Adrenal gland (tissue), 9 donors: ENCODE measurements at regions not wholly inside any gene's neighbourhood (a gene's known extent, or its start where the extent isn't known, plus 50 kb on each side); places are given as distances from the start of the nearest gene placed in this dataset.
"Not testable (repeated sequence)": the region's sequence is repeated elsewhere in the genome, so short reads cannot be mapped to it uniquely, and the experiment has no call there.

ENCODE experiments used
- DNase-seq, 7 donors: peaks; one replicate each; pipeline ENCODE4 v3.0.0-alpha.2; 2019 to 2020
- H3K27ac ChIP-seq, 5 donors: fragments of 200-600 bp; sonication (generic) in 4 of 5; 1 replicate in 3 of 5; 2 replicates in 2 of 5; pipeline versions ENCODE4 v1.5.1 to v1.8.0; 2016 to 2020; ENCODE audit warnings: mild to moderate bottlenecking in 1 of 5
- H3K27me3 ChIP-seq: fragments of 200-600 bp; 2 replicates; pipeline ENCODE4 v1.8.0; 2021
- H3K36me3 ChIP-seq, 2 donors: fragments of 200-600 bp; replicated peaks in 1 of 2; 1 replicate in 1 of 2; 2 replicates in 1 of 2; pipeline versions ENCODE4 v1.5.1 to v1.8.0; 2018 to 2022
- H3K4me1 ChIP-seq, 2 donors: fragments of 200-600 bp; replicated peaks in 1 of 2; 1 replicate in 1 of 2; 2 replicates in 1 of 2; pipeline versions ENCODE4 v1.5.1 to v1.8.0; 2018 to 2021
- H3K4me3 ChIP-seq, 4 donors: fragments of 200-600 bp; sonication (generic) in 3 of 4; one replicate each; pipeline ENCODE4 v1.5.1; 2016 to 2018
- H3K9me3 ChIP-seq, 3 donors: fragments of 200-600 bp; sonication (generic) in 1 of 3; replicated peaks in 1 of 3; 1 replicate in 2 of 3; 2 replicates in 1 of 3; pipeline versions ENCODE4 v1.5.1 to v1.8.0; 2016 to 2021
- CTCF ChIP-seq, 6 experiments: fragments of 450-650 bp in 4 of 6; fragments of 200-600 bp in 2 of 6; sonication (generic) in 1 of 6; IDR thresholded peaks; 1 replicate in 5 of 6; 2 replicates in 1 of 6; pipeline versions ENCODE4 v1.5.1 to v1.8.0; 2016 to 2021; ENCODE audit warnings: antibody characterized with exemption in 6 of 6, mild to moderate bottlenecking in 2 of 6, moderate library complexity in 1 of 6
- POLR2A ChIP-seq, 2 donors: fragments of 450-650 bp; IDR thresholded peaks; one replicate each; pipeline ENCODE4 v1.6.1; 2017; ENCODE audit warnings: antibody characterized with exemption in 2 of 2, mild to moderate bottlenecking in 2 of 2, moderate library complexity in 1 of 2
- WGBS, 4 donors: extraction: QIAGEN DNeasy Blood & Tissue Kit in 2 of 4; methylation state at CpG; one replicate each; pipeline versions ENCODE4 v1.1.5 to v1.1.7; 2013 to 2017; 5-methylcytosine and 5-hydroxymethylcytosine counted together
- intact Hi-C, 2 donors: fragments of 100-400 bp; cut with DNase I; formaldehyde crosslinking; loops; one replicate each; pipeline versions ENCODE4 v1.14.1 to v1.15.0; 2022 to 2023
- donor health status: healthy with polysubstance abuse.
- donor health status: Bipolar disorder and iron deficiency.
- donor health status: DM: yes; HTN: yes; CAD: no.
- donor health status: DM: no; HTN: no; CAD: no.
- donor health status: DM: no; HTN: no; CAD: no.

- H3K9me3 ChIP-seq = no peaks in the 10 kb centered on the region
- TF ChIP-seq CTCF (IDR thresholded peaks at IDR 0.05) (no peak), POLR2A (IDR thresholded peaks at IDR 0.05) (no peak)
- H3K4me3 ChIP-seq = no peak overlapping the region
- 77 to 88% (median 81%) methylated on average over 3 of the region's 3 CpGs for WGBS, 4 donors
- H3K27me3 ChIP-seq = no peaks in the 10 kb centered on the region
- H3K27ac ChIP-seq = no peak overlapping the region
- no peaks in the 10 kb centered on the region for H3K36me3 ChIP-seq
- intact Hi-C loops = no loop called here
- no peak for DNase-seq
- H3K4me1 ChIP-seq = no peaks in the 10 kb centered on the region
Measured at GRCh38 chr6:14776307-14776706, 469.6 kb upstream of the JARID2 start.

- no peaks in the 10 kb centered on the region for H3K36me3 ChIP-seq
- no peaks in the 10 kb centered on the region for H3K9me3 ChIP-seq
- WGBS, 4 donors = 80 to 86% (median 83%) methylated on average over 12 of the region's 12 CpGs
- no peaks in the 10 kb centered on the region for H3K4me1 ChIP-seq
- no peak for DNase-seq
- H3K27me3 ChIP-seq = no peaks in the 10 kb centered on the region
- no peak overlapping the region for H3K4me3 ChIP-seq
- H3K27ac ChIP-seq = no peak overlapping the region
- intact Hi-C loops = no loop called here
- no peak for TF ChIP-seq CTCF (IDR thresholded peaks at IDR 0.05)
- no peak for TF ChIP-seq POLR2A (IDR thresholded peaks at IDR 0.05)
Measured at GRCh38 chr6:14781772-14782525, 463.9 kb upstream of the JARID2 start.

GRCh38 chr6:14782921-14783464 lies 462.9 kb upstream of the JARID2 start:
- H3K4me1 ChIP-seq, DNase-seq, H3K4me3 ChIP-seq, H3K9me3 ChIP-seq, H3K27me3 ChIP-seq, H3K36me3 ChIP-seq, intact Hi-C loops, H3K27ac ChIP-seq: not testable (repeated sequence)
- WGBS, 4 donors = 92 to 94% (median 93%) methylated on average over 10 of the region's 10 CpGs

GRCh38 chr6:14783594-14783993 lies 462.3 kb upstream of the JARID2 start:
- TF ChIP-seq CTCF (IDR thresholded peaks at IDR 0.05) = no peak
- no peak for TF ChIP-seq POLR2A (IDR thresholded peaks at IDR 0.05)
- DNase-seq = no peak
- intact Hi-C loops = no loop called here
- Histone ChIP-seq H3K4me3 (no peak overlapping the region), H3K27ac (no peak overlapping the region), H3K4me1 (no peaks in the 10 kb centered on the region), H3K9me3 (no peaks in the 10 kb centered on the region), H3K27me3 (no peaks in the 10 kb centered on the region), H3K36me3 (no peaks in the 10 kb centered on the region)
- 96 to 97% (median 96%) methylated on average over 16 to 35 of the region's 35 CpGs for WGBS, 4 donors
